GM21576 (cell line): ENCODE measurements at regions not wholly inside any gene's neighbourhood (a gene's known extent, or its start where the extent isn't known, plus 50 kb on each side); places are given as distances from the start of the nearest gene placed in this dataset.

Source experiments
- ATAC-seq: cut with Tn5 transposase; IDR thresholded peaks from one replicate; pipeline ENCODE4 v1.9.1; 2021; ENCODE audit warnings: mild to moderate bottlenecking, moderate library complexity; ENCODE audit not compliant: unreplicated experiment

DNA sequence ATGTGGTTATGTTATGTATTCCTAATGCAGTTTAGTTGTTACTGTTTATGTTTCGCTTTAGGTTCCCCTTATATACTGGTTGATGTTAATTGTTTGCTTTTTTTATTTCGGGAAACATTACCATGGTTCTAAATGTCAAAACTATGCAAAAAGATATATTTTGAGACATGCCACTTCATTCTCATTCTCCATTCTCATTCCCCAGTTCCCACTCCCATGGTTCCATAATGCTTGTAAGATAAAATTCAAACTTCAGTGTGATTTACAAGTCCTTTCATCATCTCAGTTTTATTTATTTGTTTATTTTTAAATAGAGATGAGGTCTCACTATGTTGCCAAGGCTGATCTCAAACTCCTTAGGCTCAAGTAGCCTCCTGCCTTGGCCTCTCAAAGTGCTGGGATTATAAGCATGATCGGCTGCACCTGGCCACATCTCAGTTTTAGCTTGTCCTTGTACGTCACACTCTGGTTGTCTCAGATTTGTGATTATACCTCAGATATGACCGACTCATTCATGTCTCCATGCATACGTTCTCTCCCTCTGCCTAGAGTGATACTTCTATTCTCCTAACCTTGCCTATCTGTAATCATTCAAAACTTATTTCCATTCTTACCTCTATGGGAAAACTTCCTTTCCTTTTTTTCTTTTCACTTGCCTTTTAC is 407.8 kb upstream of the RGS6 start:
- no peak for ATAC-seq

GRCh38 chr14:71525663-71526221 is 406.5 kb upstream of the RGS6 start:
- no peak for ATAC-seq

- ATAC-seq: no peak
These were observed 405.8 kb upstream of the RGS6 start for GRCh38 chr14:71526388-71526787.

- no peak for ATAC-seq
These were observed 404.4 kb upstream of the RGS6 start for GRCh38 chr14:71527838-71528237.

GRCh38 chr14:71529848-71530247 is 402.4 kb upstream of the RGS6 start:
- no peak for ATAC-seq

DNA sequence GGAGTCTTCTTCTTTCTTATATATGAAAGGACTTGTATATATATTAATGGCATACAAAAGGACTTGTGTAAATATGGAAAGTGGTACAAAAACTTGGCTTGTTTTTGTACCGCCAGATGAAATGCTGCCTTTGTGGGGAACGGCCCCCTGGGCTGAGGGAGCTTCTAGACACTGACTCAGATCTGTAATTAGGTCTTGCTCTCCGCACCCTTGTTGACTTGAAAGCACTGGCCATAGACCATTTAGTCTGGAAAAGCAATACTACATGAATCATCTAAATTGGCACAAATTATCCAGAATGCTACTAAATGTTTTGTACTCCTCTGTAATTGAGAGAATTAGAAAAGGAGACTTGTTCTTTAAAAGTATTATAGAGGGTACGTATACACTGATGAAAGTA is 399.9 kb upstream of the RGS6 start:
- no peak for ATAC-seq

GRCh38 chr14:71532790-71533189 is 399.4 kb upstream of the RGS6 start:
- ATAC-seq: no peak

- ATAC-seq: no peak
These were observed 398.8 kb upstream of the RGS6 start for GRCh38 chr14:71533390-71533789.

GRCh38 chr14:71533800-71534199 is 398.4 kb upstream of the RGS6 start:
- no peak for ATAC-seq

- ATAC-seq: no peak
These were observed 397.7 kb upstream of the RGS6 start for GRCh38 chr14:71534506-71534905.

- no peak for ATAC-seq
These were observed 396.1 kb upstream of the RGS6 start for GRCh38 chr14:71536015-71536740.

- no peak for ATAC-seq
These were observed 395.1 kb upstream of the RGS6 start for GRCh38 chr14:71536927-71537772.

- ATAC-seq: no peak
These were observed 393.9 kb upstream of the RGS6 start for GRCh38 chr14:71538288-71538687.

DNA sequence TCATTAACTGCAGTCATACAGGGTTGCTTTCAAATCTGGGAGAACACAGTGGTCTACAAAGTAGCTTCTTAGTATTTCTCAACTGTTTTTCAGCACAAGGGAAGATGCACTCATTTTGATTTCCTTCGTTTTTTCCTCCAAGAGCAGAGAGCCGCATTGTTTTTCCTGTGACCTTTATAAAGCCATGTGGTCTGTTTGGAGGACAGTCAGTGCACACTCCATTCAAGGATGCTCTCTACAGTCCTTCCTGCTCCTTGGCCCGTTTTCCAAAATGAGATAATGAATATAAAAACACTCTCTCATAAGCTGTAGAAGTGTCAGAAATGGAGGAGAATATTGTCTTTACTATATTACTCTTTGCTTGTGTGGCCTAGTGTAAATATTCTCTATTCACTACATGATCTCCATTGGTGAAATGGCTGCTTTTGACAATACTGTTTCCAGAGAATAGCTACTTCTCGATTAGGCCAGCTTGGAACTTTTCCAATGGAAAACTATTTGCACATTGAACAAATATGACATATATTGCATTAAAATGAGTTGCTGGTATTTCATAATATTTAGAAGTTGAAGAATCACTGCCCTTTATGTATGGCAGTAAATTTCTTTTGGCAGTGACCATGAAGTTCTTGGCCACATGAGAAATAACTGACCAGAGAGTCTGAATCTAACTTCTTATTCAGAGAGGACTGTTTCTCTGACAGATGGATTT is 393.1 kb upstream of the RGS6 start:
- ATAC-seq: no peak

GRCh38 chr14:71539650-71540285 is 392.5 kb upstream of the RGS6 start:
- no peak for ATAC-seq

DNA sequence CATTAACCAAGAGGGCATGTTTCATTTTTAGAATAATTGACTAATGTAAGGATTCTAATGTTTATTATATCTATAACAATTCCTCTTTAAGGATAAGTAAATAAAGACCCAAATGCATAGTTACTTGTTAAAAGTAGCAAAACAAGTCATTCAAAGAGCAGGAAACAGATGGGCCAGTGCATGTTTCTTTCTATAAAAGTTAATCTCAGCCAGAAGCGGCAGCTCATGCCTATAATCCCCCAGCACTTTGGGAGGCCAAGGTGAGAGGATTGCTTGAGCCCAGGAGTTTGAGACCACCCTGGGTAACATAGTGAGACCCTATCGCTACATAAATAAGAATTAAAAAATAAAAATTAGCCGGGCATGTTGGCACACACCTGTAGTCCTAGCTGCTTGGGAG is 391.0 kb upstream of the RGS6 start:
- ATAC-seq: no peak

- ATAC-seq: no peak
These were observed 390.1 kb upstream of the RGS6 start for GRCh38 chr14:71541973-71542690.

DNA sequence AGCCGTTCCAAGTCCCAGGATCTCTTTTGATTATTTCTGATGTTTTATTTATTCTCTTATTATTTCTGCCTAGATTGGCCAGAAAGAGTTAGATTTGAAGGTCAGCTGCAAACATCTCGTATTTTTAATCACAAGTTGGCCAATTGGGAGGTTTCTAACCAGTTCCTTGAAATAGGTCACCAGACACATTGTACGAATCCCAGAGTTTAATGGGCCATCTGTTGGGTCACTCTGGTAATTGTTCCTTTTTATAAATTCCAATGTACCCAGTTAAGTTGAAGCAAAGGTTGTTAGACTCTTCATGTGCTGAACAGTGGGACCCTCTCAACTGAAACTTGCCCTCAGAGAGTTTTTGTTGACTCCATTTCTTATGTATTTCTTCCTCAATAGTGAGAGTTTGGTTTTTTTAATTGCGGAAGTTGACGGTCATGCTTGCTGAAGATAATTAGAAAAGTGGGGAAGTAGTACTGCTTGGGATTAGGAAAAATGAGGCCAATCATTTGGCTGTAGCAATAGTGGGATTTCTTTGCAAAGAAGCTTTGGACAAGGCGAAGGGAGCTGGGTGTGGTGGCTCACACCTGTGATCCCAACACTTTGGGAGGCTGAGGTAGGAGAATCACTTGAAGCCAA is 382.7 kb upstream of the RGS6 start:
- no peak for ATAC-seq

GRCh38 chr14:71550367-71550766 is 381.9 kb upstream of the RGS6 start:
- ATAC-seq: no peak
